NCI-H82 (cell line): ENCODE measurements at regions not wholly inside any gene's neighbourhood (a gene's known extent, or its start where the extent isn't known, plus 50 kb on each side); places are given as distances from the start of the nearest gene placed in this dataset.
A peak's percentile ranks its signal among the peaks of the same experiment; 100 is the strongest.

Experiments used
- DNase-seq: peaks from one replicate; lab custom pipeline; 2025; lab: John Stamatoyannopoulos, UW

DNA sequence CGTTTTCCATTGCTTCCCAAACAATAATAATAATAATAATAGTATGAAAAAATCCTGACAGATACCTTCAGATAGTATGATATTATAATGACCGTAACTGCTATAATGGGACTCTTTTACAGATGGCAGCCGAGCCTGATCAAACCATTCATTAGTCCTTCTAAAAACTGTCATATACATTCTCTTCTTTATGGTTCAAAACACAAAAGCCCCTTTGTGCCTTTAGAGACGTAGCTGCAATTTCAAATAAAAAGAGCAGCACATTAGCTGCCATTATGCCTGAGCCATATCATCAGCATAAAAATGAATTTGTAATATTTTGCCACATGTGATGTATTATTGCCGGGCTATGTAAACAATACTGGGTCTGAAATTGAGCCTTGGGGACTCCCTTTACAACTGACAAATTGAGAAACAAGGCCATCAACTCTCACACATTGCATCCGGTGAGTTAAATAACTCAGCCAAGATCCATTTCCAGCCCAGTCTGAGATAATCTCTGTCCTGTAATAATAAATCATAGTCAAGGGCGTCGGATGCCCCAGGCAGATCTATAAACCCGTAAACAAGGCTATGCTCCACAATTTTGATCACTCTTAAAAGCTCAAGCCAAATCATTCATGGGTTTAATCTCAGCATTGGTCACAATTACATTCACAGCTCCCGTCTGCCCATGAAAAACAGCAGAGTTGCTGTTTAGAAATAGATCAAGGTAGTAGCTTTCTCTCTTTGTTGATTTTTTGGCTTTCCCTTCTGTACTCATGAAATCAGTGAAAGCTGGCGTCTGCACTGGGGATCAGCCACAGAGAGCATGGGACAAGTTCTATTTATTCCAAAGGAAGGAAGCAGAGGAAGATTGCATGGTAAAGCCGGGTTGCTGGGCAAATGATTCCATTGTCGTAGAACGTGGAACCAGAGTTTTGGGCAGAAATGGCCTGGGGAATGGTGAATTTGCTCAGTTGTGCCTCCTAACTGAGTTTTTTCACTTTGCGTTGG, 150.1 kb upstream of the BMPER start:
- DNase-seq = peak; percentile 2

DNA sequence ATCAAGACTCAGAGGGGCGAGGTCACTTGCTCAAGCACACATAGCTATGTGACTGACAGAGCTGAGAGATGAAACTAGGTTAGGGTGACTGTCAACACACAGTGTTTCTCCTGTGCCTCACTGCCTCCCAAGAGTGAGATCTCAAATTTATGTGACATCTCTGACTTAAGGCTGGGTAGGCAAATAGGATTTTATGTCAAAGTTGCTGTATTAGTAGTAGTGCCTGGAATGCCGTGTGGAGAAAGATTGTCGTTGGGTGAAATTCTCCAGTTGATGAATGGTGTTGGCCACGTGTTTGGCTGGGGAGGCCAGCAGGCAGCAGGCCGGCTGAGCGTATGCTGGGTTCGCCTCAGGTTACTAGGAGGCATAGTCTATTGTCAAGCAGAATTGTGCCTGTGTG, 148.3 kb upstream of the BMPER start:
- no peak for DNase-seq

DNA sequence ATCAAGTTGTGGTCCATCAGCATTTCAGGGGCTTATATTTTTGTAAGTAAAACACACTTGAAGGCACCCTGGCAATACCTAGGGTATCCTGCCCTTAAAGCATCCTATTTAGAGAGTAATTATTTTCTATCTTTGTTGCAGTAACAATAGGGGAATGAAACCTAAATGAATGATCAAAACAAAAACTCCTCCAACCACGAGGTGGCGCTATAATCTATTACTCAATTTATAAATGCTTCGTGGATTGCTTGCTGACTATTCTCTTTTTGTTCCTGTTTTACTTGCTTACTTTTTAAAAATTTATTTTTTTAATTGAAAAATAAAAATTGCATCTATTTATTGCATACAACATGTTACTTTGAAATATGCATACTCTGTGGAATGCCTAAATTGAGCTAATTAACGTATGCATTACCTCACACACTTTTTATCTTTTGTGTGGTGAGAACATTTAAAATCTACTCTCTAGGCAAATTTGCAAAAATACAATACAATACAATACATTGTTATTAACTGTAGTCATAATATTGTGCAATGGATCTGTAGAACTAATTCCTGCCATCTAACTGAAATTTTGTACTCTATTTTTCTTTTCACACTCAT, 147.7 kb upstream of the BMPER start:
- DNase-seq = peak; percentile 55

DNA sequence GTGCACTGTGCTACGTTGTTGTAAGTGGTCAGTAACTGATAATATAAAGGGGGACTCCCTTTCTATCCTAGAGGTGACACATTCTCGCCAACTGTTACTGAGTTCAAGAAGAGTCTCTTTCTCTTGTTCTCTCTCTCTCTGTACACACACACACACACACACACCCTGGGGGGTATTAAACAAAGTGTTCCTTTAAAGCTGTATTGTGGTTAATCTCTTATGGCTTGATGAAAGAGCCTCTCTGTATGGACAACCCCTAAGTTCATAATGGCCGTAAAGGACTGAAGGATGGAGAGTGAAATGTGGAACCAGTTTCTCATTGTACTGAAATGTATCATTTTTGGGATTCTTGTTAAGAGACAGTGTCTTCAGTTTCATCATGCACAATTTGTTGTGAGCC, 145.2 kb upstream of the BMPER start:
- DNase-seq = no peak

DNA sequence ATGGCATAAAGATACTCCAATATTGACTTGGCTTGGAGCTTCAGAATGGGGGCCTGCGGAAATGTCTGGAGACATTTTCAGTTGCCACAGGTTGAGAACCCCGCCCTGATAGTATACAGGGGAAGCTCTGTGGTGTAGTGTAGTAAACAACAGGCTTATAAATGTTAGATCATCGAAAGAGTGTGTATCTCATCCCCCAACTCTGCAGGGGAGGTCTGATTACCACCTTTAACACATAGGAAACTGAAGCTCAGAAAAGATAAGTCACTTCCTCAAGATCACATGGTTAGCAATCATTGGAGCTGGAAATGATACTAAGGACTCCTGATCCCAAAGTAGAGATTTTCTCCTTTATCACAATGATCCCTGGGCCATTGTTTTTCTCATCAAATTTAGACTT, 144.5 kb upstream of the BMPER start:
- DNase-seq = no peak

DNA sequence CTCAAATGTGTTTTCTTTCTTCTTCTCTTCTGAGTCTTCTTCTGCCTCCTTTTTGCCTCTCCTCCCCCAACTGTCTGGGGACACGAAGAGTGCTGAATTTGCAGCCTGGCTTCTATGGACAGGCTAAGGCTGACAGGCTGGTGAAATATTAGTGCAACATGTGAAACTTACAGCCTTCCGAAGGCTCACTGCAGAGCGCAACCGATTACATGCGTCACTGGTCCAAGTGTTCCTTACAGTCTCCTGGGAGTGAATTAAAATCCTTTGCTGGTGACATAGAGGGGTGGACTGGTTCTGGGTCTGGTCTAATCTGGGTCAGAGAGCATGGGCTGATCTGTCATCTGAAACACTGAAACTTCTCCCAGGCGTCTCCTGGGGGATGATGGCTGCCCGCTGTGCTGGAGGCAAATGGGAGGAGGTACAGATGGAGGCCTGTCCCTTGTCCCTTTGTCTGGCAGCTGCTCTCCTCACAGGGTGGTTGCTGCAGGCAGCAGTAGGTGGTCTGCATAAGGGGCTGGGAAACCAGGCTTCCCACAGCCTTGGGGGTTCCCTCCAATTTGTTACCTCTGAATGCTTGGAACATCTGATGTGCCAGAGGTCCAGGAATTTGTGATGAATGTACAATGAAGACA, 143.8 kb upstream of the BMPER start:
- peak; percentile 0 for DNase-seq

DNA sequence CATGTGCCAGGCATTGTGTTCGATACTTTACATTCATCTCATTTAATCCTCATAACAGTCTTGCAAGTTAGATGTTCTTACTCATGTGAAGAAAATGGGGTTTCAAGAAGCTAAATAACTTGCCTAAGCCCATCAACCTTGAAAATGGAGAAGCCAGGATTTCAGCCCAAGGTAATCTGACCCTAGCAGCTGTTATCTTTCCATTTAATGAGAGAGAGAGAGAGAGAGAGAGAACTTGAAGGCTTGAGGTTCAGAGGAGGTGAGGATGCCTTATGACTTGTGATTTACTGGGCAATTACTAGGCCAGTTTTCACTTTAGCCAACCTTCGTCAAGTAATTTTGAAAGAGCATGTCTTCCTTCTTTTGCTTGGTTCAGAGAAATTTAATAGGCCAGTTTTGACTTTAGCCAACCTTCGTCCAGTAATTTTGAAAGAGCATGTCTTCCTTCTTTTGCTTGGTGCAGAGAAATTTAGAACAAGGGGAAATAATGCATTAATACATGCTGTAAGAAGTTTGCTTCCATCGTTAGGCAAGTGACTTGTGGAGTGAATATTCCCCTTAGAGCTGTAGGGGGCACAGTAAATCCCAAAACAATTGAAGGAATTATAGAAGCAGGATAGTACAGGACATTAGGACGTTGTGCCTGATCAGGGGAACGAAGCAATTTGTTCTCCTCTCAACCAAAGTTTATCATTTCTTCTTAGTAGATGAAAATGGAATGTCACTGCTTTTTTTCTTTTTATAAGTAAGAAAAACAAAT, 143.0 kb upstream of the BMPER start:
- peak; percentile 5 for DNase-seq

DNA sequence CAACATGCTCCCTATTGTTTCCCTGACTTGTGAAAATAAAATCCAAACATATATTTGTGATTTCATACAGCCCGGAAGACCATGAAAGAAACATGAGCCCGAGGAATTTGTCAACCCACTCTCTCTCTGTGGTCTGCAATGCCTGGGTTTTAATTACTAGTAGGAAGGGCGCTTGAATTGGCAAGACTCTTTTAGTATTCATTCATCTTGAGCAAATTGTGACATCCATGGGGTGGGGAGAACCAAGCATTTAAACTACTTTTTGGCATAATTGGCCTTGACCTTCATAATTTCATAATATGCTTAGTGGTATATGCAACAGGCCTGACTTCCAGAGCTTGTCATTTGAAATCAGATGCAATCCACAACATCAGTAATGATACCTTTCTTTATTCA, 142.4 kb upstream of the BMPER start:
- no peak for DNase-seq

DNA sequence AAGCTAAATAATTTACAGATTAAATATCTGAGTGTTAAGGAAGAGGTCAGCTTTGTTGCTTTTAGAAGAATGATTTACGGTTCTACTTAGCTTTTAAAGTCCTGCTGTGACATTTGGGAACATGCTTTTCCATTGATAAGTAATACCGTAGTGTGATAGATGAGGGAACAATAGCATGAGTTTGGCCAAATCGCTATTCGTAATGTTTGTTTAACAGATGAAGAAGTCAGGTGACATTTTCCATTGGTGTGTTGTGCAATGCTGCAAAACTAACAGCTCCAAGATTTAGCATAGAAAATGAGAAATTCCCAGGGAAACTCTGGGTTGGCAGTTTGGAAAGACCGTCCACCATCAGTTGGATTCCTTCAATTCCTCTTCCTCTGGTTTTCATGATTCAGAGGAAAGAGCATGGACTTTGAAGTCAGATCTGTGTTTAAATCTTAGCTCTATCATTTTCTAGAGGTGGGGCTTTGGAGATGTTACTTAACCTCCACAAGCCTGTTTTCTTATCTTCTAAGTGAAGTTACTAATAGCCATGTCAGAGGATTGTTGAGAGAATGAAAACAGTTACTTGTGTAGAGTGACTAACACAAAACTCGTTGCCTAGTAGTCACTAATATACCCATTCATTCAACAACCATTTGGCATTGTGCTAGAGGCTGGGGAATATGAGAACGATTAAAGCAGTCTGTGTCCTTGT, 140.4 kb upstream of the BMPER start:
- no peak for DNase-seq

DNA sequence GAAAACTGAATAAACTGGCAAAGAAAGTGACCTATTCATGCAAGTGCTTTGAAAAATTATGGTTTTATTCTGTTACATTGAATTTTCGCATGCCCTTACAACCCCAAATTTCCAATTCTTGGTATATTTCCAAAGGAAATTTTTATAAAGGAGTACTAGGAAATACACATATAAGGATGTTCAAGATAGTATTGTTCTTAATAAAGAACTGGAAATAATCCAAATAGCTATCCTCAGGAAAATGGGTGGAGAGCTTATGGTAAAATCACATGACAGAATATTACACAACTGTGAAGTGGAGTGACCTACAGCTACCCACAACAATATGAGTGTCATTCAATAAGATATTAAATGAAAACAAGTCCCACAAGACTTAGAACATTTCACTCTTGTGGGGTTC, 138.9 kb upstream of the BMPER start:
- no peak for DNase-seq

DNA sequence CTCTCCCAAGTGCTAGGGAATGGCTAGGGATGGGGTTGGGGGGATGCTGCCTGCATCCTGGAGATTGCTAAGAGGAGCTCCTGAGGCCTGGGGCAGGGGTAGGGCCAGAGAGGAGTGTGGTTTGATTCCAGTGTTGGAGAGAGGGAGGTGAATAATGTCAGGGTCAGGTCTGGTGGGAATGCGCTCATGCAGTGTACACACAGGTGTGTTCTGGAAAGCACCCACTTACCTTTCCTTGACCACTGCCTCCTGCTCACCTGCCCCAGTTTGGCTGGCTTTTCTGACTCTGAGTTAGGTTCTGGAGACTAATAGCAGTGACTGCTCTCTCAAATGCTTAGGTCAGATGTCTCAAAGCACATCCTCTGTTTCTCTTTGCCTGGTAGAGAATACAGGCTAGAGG, 135.4 kb upstream of the BMPER start:
- DNase-seq = no peak

DNA sequence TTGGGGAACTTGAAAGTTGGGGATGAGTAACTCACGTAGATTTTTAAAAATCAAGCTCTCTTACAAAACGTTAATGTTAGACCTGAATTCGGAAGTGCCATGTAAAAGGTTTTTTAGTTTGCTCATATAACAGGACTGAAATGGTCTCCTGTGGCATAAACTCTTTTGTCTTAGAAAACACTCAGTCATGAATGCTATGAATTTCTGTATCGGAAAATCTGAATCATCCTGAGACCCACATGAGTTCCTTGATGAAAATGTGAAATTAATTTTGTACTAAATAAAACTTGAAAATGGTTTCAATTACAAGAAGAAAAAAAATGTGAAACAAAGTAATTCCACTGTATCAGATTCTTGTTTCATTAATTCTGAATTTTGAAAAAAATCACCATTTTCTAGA, 134.8 kb upstream of the BMPER start:
- DNase-seq = no peak

DNA sequence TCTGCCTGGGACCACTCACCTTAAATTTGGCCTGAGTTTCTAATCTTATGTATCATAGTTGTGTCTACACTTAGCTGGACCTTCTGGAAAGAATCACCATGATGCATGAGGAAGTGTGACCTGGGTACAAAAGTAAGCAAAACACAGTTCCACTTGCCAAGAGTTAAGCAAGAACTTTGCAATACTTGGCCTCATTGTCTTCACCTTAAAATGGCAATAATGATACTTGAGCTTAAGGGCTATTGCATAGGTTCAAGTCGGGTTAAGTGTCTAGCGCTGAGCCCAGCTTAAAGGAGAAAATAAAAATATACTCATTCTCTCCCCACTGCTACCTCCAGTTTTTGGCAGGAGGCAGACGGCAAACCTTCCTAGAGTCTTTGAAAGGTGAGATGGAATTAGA, 133.9 kb upstream of the BMPER start:
- no peak for DNase-seq

DNA sequence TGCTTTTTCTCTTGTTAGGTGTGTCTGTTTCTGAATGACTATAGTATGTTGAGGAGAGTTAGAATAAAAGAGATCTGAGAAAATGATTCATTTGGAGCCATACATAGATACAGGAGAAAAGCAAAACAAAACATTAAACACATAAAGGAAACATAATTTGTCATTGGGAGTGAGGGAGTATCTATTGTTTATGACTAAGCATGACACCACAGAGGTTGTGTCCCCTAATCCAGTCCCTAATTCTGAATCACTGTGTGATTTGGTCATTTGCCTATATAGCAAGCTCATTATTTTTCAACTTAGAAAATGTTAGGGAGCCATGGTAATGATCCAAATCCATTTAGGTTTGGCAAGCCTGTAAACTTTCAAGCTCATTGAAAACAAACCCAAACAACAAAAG, 132.3 kb upstream of the BMPER start:
- DNase-seq = no peak

DNA sequence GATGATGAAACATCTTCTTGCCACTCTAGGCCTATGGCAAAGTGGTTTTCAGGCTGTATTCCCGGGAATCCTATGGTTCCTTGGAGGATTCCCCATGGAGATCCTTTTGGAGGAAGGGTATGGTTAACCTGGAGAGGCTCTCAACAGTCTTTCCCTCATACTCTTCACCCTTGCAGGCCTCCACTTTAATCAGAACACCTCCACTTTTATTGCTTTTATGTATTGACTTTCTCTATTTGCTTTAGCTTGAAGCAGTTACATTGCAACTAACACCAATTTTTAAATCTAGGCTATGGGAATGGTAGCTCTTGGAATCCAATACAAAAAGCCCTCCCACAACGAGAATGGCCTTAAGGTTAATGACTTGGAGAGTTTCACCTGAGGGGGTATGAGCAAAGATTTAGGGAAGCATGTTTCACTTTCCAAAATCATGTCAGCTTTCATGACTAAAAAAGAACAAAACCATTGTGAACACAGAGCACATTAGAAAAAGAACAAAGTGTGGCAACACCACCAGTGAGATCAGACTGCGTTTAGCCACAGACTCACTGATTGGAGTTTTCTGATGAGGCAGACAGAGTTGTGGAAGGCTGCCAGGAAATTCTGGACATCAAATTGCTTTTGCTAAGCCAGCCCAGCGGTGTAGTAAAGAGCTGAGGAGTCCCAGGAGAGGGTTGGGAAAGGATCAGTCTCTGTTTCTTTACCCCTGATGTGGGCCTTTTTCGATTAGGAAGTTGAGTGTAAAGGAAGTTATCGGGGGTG, 130.4 kb upstream of the BMPER start:
- no peak for DNase-seq

DNA sequence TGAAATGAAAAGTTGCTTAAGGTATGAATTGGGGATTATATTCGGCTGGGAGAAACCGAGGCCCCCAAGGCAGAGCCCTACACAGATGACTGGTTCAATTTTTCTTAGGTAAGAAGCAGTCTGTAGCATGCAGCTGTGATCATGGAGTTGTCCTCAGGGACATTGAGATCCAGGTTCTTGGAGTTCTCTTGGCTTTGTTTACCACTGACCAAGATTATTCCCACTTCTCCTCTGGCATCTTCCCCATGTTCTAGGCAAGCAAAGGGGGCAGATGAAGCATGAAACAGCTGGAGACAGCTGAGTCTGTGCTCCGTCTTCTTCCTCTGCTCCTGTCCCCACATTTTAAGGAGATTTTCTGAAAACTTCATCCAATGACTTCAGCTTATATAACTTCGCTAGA, 129.5 kb upstream of the BMPER start:
- no peak for DNase-seq

DNA sequence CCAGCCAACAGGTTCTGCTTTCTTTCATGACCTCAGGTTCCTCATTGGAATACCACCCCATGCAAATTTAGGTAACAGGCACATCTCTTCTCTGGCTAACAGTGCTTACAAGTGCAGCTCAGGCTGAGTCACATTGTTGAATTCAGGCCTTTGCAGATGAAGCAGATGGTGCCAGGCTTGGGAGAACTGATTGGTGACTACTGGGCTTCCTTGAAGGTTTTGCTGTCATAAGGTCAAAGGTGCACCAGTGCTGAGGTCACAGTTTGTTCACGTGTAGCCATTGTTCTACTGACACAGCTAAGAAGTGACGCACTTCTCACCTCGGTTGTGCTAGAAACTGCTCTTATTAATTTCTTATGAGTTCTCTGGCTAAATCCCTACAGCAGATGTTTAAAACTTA, 128.6 kb upstream of the BMPER start:
- peak; percentile 0 for DNase-seq

DNA sequence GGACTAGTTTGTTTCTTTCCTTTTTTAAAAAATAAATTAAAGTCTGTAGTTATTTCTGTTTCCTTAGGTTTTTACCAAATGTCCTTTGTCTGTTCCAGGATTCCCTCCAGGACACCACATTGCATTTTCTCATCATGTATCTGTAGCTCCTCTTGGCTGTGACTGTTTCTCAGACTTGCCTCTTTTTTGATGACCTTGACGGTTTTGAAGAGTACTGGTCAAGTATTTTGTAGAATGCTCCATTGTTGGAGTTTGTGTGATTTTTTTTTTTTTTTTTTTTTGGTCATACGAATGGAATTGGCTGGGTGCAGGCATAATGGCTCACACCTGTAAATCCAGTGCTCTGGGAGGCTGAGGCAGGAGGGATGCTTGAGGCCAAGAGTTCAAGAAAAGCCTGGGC, 127.1 kb upstream of the BMPER start:
- DNase-seq = no peak

DNA sequence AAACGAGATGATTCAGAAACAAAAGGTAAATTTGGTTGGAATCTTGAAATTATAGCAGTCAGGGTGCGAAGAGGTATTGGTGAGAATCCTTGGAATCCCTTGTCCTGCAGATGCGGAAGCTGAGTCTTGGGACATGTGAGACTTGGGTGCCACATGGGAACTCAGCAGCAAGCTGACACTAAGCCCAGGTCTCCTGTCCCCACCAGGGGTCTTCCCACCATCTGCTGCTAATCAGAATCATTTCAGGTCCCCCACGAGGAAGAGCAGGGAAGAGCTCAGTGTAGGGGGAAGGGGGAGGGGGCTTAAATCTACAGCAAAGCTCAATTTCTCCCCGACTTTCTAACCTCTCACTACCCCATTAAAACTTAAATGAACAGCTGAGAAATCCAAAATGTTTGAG, 126.1 kb upstream of the BMPER start:
- DNase-seq = peak; percentile 10

DNA sequence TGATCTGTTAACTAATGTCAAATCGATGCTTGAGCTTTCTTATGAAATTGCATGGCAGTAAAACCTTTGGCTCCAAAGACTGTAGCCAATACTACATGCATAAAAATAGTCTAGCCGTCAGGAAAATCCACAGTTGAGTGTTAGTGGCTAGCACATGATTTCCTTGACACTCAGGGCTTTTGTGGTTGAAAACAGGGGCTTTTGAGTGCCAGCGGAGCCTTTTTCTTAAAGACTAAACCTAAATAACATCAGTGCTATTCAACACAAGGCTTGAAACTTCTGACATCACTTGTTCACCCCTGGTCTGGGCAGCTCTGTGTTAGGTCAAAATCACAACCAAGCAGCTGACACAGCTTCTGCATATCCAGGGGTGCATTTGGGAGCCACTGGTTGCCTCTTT, 124.2 kb upstream of the BMPER start:
- DNase-seq = no peak

DNA sequence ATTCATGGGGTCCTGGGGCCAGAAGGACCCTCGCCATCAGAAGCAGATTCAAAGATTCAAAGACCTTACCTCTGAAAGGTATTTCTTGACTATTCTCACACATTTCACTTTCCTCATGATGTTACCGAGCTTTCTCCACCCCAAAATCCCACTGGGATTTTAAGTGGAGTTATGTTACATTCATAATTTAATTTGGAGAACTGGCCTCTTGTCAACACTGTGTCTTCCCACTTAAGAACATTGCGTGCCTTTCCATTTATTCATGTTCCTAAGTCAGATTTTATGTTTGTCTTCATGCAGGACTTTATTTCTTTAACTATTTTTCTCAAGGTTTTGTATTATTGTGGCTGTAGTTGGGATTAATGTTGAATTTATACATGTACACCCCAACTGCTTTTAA, 123.5 kb upstream of the BMPER start:
- no peak for DNase-seq
